SK-N-SH treated with all-trans-retinoic acid at 6 μM for 48 hours (cell line): ENCODE measurements at regions not wholly inside any gene's neighbourhood (a gene's known extent, or its start where the extent isn't known, plus 50 kb on each side); places are given as distances from the start of the nearest gene placed in this dataset.

Experiments used
- ARNTL ChIP-seq: fragments of 450-650 bp; formaldehyde crosslinking; IDR thresholded peaks from 2 replicates; pipeline ENCODE4 v1.5.0; 2020; ENCODE audit warnings: low read depth, mild to moderate bottlenecking, moderate library complexity, borderline replicate concordance
- CSDC2 ChIP-seq: fragments of 250-450 bp; sonication (Bioruptor Pico); IDR thresholded peaks from 2 replicates; pipeline ENCODE4 v1.5.0; 2020; ENCODE audit warnings: mild to moderate bottlenecking, moderate library complexity
- ESRRG ChIP-seq: fragments of 250-450 bp; sonication (Bioruptor Pico); IDR thresholded peaks from 2 replicates; pipeline ENCODE4 v1.6.1; 2021; ENCODE audit warnings: mild to moderate bottlenecking
- ISL1 ChIP-seq: fragments of 250-450 bp; sonication (Bioruptor Pico); IDR thresholded peaks from 2 replicates; pipeline ENCODE4 v2.1.2; 2022; ENCODE audit warnings: mild to moderate bottlenecking, moderate library complexity
- RARB ChIP-seq: fragments of 250-450 bp; sonication (Bioruptor Pico); IDR thresholded peaks from 2 replicates; pipeline ENCODE4 v1.8.0; 2021; ENCODE audit warnings: mild to moderate bottlenecking, moderate library complexity
- ZFP30 ChIP-seq: fragments of 450-650 bp; formaldehyde crosslinking; IDR thresholded peaks from 2 replicates; pipeline ENCODE4 v1.5.0; 2022; ENCODE audit warnings: mild to moderate bottlenecking, moderate library complexity
- ZNF565 ChIP-seq: fragments of 450-650 bp; formaldehyde crosslinking; conservative IDR thresholded peaks from 2 replicates; pipeline ENCODE4 v1.5.0; 2020; ENCODE audit warnings: low read depth, mild to moderate bottlenecking, moderate library complexity
- TF ChIP-seq, protein P1 (sequence below): fragments of 250-450 bp; sonication (Bioruptor Pico); IDR thresholded peaks from 2 replicates; pipeline ENCODE4 v1.5.1; 2020; ENCODE audit warnings: low read depth, mild to moderate bottlenecking, moderate library complexity
- TF ChIP-seq, protein P2 (sequence below): fragments of 250-450 bp; sonication (Bioruptor Pico); IDR thresholded peaks from 2 replicates; pipeline ENCODE4 v1.5.0; 2020; ENCODE audit warnings: mild to moderate bottlenecking, moderate library complexity
- TF ChIP-seq, protein P3 (sequence below): fragments of 250-450 bp; sonication (Bioruptor Pico); IDR thresholded peaks from 2 replicates; pipeline ENCODE4 v1.8.0; 2020; ENCODE audit warnings: mild to moderate bottlenecking, moderate library complexity, borderline replicate concordance
- TF ChIP-seq, protein P4 (sequence below): fragments of 250-450 bp; sonication (Bioruptor Pico); IDR thresholded peaks from 2 replicates; pipeline ENCODE4 v1.5.1; 2021; ENCODE audit warnings: mild to moderate bottlenecking, moderate library complexity
- TF ChIP-seq, protein P5 (sequence below): fragments of 250-450 bp; sonication (Bioruptor Pico); IDR thresholded peaks from 2 replicates; pipeline ENCODE4 v1.8.0; 2021; ENCODE audit warnings: low read depth, mild to moderate bottlenecking, moderate library complexity, borderline replicate concordance

DNA sequence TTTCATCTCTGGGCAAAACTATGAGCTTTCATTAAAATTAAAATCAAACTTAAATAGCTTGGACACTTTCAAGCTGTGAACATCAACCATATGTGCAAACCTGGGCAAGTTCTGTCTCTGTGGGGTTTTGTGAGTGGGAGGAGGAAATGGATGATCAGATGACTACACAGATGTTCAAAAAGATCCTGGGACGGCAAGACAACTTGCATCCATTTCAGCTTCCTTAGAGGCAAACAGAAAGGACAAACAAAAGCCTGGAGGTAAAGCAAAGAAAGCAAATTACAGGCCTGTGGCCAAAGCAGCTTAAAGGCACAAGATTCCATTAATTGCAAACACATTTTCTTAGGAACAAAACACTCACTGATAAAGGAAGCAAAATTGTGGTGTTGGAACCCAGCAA is 222.2 kb downstream of the NEBL start:
- TF ChIP-seq CSDC2: no peak
- TF ChIP-seq, protein P1, sequence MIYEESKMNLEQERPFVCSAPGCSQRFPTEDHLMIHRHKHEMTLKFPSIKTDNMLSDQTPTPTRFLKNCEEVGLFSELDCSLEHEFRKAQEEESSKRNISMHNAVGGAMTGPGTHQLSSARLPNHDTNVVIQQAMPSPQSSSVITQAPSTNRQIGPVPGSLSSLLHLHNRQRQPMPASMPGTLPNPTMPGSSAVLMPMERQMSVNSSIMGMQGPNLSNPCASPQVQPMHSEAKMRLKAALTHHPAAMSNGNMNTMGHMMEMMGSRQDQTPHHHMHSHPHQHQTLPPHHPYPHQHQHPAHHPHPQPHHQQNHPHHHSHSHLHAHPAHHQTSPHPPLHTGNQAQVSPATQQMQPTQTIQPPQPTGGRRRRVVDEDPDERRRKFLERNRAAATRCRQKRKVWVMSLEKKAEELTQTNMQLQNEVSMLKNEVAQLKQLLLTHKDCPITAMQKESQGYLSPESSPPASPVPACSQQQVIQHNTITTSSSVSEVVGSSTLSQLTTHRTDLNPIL: no peak
- no peak for TF ChIP-seq ISL1
- no peak for TF ChIP-seq ARNTL (CRISPR knock-in tag)
- no peak for TF ChIP-seq ZFP30 (CRISPR knock-in tag)
- TF ChIP-seq, protein P2, sequence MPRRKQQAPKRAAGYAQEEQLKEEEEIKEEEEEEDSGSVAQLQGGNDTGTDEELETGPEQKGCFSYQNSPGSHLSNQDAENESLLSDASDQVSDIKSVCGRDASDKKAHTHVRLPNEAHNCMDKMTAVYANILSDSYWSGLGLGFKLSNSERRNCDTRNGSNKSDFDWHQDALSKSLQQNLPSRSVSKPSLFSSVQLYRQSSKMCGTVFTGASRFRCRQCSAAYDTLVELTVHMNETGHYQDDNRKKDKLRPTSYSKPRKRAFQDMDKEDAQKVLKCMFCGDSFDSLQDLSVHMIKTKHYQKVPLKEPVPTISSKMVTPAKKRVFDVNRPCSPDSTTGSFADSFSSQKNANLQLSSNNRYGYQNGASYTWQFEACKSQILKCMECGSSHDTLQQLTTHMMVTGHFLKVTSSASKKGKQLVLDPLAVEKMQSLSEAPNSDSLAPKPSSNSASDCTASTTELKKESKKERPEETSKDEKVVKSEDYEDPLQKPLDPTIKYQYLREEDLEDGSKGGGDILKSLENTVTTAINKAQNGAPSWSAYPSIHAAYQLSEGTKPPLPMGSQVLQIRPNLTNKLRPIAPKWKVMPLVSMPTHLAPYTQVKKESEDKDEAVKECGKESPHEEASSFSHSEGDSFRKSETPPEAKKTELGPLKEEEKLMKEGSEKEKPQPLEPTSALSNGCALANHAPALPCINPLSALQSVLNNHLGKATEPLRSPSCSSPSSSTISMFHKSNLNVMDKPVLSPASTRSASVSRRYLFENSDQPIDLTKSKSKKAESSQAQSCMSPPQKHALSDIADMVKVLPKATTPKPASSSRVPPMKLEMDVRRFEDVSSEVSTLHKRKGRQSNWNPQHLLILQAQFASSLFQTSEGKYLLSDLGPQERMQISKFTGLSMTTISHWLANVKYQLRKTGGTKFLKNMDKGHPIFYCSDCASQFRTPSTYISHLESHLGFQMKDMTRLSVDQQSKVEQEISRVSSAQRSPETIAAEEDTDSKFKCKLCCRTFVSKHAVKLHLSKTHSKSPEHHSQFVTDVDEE (CRISPR knock-in tag): no peak
- TF ChIP-seq, protein P3, sequence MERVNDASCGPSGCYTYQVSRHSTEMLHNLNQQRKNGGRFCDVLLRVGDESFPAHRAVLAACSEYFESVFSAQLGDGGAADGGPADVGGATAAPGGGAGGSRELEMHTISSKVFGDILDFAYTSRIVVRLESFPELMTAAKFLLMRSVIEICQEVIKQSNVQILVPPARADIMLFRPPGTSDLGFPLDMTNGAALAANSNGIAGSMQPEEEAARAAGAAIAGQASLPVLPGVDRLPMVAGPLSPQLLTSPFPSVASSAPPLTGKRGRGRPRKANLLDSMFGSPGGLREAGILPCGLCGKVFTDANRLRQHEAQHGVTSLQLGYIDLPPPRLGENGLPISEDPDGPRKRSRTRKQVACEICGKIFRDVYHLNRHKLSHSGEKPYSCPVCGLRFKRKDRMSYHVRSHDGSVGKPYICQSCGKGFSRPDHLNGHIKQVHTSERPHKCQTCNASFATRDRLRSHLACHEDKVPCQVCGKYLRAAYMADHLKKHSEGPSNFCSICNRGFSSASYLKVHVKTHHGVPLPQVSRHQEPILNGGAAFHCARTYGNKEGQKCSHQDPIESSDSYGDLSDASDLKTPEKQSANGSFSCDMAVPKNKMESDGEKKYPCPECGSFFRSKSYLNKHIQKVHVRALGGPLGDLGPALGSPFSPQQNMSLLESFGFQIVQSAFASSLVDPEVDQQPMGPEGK (CRISPR knock-in tag): no peak
- no peak for TF ChIP-seq RARB (CRISPR knock-in tag)
- TF ChIP-seq, protein P4, sequence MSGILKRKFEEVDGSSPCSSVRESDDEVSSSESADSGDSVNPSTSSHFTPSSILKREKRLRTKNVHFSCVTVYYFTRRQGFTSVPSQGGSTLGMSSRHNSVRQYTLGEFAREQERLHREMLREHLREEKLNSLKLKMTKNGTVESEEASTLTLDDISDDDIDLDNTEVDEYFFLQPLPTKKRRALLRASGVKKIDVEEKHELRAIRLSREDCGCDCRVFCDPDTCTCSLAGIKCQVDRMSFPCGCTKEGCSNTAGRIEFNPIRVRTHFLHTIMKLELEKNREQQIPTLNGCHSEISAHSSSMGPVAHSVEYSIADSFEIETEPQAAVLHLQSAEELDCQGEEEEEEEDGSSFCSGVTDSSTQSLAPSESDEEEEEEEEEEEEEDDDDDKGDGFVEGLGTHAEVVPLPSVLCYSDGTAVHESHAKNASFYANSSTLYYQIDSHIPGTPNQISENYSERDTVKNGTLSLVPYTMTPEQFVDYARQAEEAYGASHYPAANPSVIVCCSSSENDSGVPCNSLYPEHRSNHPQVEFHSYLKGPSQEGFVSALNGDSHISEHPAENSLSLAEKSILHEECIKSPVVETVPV (CRISPR knock-in tag): no peak
- no peak for TF ChIP-seq ESRRG
- TF ChIP-seq, protein P5, sequence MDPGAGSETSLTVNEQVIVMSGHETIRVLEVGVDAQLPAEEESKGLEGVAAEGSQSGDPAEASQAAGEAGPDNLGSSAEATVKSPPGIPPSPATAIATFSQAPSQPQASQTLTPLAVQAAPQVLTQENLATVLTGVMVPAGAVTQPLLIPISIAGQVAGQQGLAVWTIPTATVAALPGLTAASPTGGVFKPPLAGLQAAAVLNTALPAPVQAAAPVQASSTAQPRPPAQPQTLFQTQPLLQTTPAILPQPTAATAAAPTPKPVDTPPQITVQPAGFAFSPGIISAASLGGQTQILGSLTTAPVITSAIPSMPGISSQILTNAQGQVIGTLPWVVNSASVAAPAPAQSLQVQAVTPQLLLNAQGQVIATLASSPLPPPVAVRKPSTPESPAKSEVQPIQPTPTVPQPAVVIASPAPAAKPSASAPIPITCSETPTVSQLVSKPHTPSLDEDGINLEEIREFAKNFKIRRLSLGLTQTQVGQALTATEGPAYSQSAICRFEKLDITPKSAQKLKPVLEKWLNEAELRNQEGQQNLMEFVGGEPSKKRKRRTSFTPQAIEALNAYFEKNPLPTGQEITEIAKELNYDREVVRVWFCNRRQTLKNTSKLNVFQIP (CRISPR knock-in tag): no peak
- no peak for TF ChIP-seq ZNF565 (CRISPR knock-in tag)
